ENCODE measurements at regions not wholly inside any gene's neighbourhood (a gene's known extent, or its start where the extent isn't known, plus 50 kb on each side); places are given as distances from the start of the nearest gene placed in this dataset.

- TF ChIP-seq CTCF (CRISPR knock-in tag; IDR thresholded peaks at IDR 0.05) = peak; percentile 79
- TF ChIP-seq ZBTB33 (CRISPR knock-in tag; IDR thresholded peaks at IDR 0.05) = no peak
- peak; percentile 68; the same call in 1 of the 2 replicates for TF ChIP-seq RCOR2 (CRISPR knock-in tag; IDR thresholded peaks at IDR 0.05)
- TF ChIP-seq ZNF280B (CRISPR knock-in tag; IDR thresholded peaks at IDR 0.05; ENCODE audit: borderline replicate concordance) = no peak
- 0 out of 2 replicates have a peak, but pooled peaks have one; percentile 57 for TF ChIP-seq REPIN1 (CRISPR knock-in tag; IDR thresholded peaks at IDR 0.05; ENCODE audit: borderline replicate concordance, low read depth)
- no peak for TF ChIP-seq ZNF567 (CRISPR knock-in tag; IDR thresholded peaks at IDR 0.05; ENCODE audit: borderline replicate concordance)
- peak; percentile 97 for TF ChIP-seq ZNF691 (CRISPR knock-in tag; IDR thresholded peaks at IDR 0.05; ENCODE audit: borderline replicate concordance, low read depth)
- TF ChIP-seq ZNF260 (CRISPR knock-in tag; IDR thresholded peaks at IDR 0.05; ENCODE audit: borderline replicate concordance, low read depth) = no peak
Observed at GRCh38 chr1:111030590-111030989, 66.9 kb upstream of the LRIF1 start (continued).

Data from HepG2 (cell line).